IgD-negative memory B cell (primary cell): ENCODE measurements at regions not wholly inside any gene's neighbourhood (a gene's known extent, or its start where the extent isn't known, plus 50 kb on each side); places are given as distances from the start of the nearest gene placed in this dataset.
A peak's percentile ranks its signal among the peaks of the same experiment; 100 is the strongest.

Experiments
- H3K27ac Mint-ChIP-seq, 3 donors: one replicate each; pipeline ENCODE4 v1.8.0; 2020 to 2022; ENCODE audit warnings: mild to moderate bottlenecking in 3 of 3, mixed read lengths in 3 of 3, moderate library complexity in 1 of 3
- H3K27me3 Mint-ChIP-seq: one replicate; pipeline ENCODE4 v1.8.0; 2021; ENCODE audit warnings: mixed read lengths
- H3K36me3 Mint-ChIP-seq: one replicate; pipeline ENCODE4 v1.8.0; 2020; ENCODE audit warnings: mild to moderate bottlenecking, mixed read lengths
- H3K4me1 Mint-ChIP-seq, 3 donors: one replicate each; pipeline ENCODE4 v1.8.0; 2020 to 2022; ENCODE audit warnings: mixed read lengths in 3 of 3, mild to moderate bottlenecking in 1 of 3
- H3K4me3 Mint-ChIP-seq, 4 donors: one replicate each; pipeline ENCODE4 v1.8.0; 2020 to 2022; ENCODE audit warnings: mild to moderate bottlenecking in 4 of 4, mixed read lengths in 4 of 4, moderate library complexity in 3 of 4
- H3K9me3 Mint-ChIP-seq, 3 donors: one replicate each; pipeline ENCODE4 v1.8.0; 2020 to 2021; ENCODE audit warnings: mixed read lengths in 3 of 3, mild to moderate bottlenecking in 1 of 3

GRCh38 chr13:73983109-73983508, 151.1 kb downstream of the KLF12 start:
- Mint-ChIP-seq H3K27ac (no peak overlapping the region), H3K4me1 (peaks cover 19 to 28% (median 24%) of the 10 kb centered on the region in 3 donors), H3K36me3 (peaks cover 6% of the 10 kb centered on the region), H3K4me3 (no peak overlapping the region), H3K9me3 (no peaks in the 10 kb centered on the region), H3K27me3 (no peaks in the 10 kb centered on the region)

GRCh38 chr13:73981595-73981994, 152.6 kb downstream of the KLF12 start:
- peaks cover 8% of the 10 kb centered on the region for H3K36me3 Mint-ChIP-seq
- peaks cover 15 to 24% (median 23%) of the 10 kb centered on the region in 3 donors for H3K4me1 Mint-ChIP-seq
- peaks cover 0 to under 1% (median 0%) of the 10 kb centered on the region in 3 donors for H3K9me3 Mint-ChIP-seq

GRCh38 chr13:73975767-73976166, 158.4 kb downstream of the KLF12 start:
- Mint-ChIP-seq H3K4me3 (peak overlapping the region in 3 of 4 donors; percentile 1 to 34 (median 4)), H3K27ac (peak overlapping the region; percentile 28 to 81 (median 55)), H3K9me3 (peaks cover 4 to 11% (median 6%) of the 10 kb centered on the region in 3 donors), H3K4me1 (peaks cover 35 to 52% (median 46%) of the 10 kb centered on the region in 3 donors), H3K36me3 (peaks cover 11% of the 10 kb centered on the region), H3K27me3 (no peaks in the 10 kb centered on the region)

More at GRCh38 chr13:73981595-73981994, 152.6 kb downstream of the KLF12 start:
- Mint-ChIP-seq H3K27me3 (no peaks in the 10 kb centered on the region), H3K4me3 (no peak overlapping the region), H3K27ac (no peak overlapping the region)

GRCh38 chr13:73974051-73974450, 160.2 kb downstream of the KLF12 start:
- H3K9me3 Mint-ChIP-seq, result peaks cover 4 to 11% (median 6%) of the 10 kb centered on the region in 3 donors
- H3K27me3 Mint-ChIP-seq, result no peaks in the 10 kb centered on the region
- H3K27ac Mint-ChIP-seq, result peak overlapping the region in 1 of 3 donors; percentile 28
- peaks cover 37 to 51% (median 51%) of the 10 kb centered on the region in 3 donors for H3K4me1 Mint-ChIP-seq
- H3K4me3 Mint-ChIP-seq, result no peak overlapping the region
- peaks cover 13% of the 10 kb centered on the region for H3K36me3 Mint-ChIP-seq

- H3K27ac Mint-ChIP-seq, result peak overlapping the region in 1 of 3 donors; percentile 2
- H3K4me3 Mint-ChIP-seq, result peak overlapping the region; percentile 22 to 56 (median 48)
- peaks cover 12% of the 10 kb centered on the region for H3K36me3 Mint-ChIP-seq
- H3K4me1 Mint-ChIP-seq, result peaks cover 40 to 60% (median 53%) of the 10 kb centered on the region in 3 donors
- H3K9me3 Mint-ChIP-seq, result peaks cover 4 to 11% (median 6%) of the 10 kb centered on the region in 3 donors
- H3K27me3 Mint-ChIP-seq, result no peaks in the 10 kb centered on the region
Measured at GRCh38 chr13:73973156-73973555, 161.0 kb downstream of the KLF12 start.

GRCh38 chr13:73972545-73972944, 161.7 kb downstream of the KLF12 start:
- peaks cover 46 to 66% (median 60%) of the 10 kb centered on the region in 3 donors for H3K4me1 Mint-ChIP-seq
- H3K36me3 Mint-ChIP-seq, result peaks cover 12% of the 10 kb centered on the region
- peak overlapping the region in 1 of 3 donors; percentile 7 for H3K27ac Mint-ChIP-seq
- no peaks in the 10 kb centered on the region for H3K27me3 Mint-ChIP-seq
- H3K9me3 Mint-ChIP-seq, result peaks cover 4 to 11% (median 6%) of the 10 kb centered on the region in 3 donors
- peak overlapping the region; percentile 5 to 81 (median 39) for H3K4me3 Mint-ChIP-seq

GRCh38 chr13:73971481-73971880, 162.7 kb downstream of the KLF12 start:
- Mint-ChIP-seq H3K36me3 (peaks cover 9% of the 10 kb centered on the region), H3K27ac (peak overlapping the region; percentile 59 to 97 (median 71)), H3K9me3 (peaks cover 4 to 10% (median 5%) of the 10 kb centered on the region in 3 donors), H3K4me1 (peaks cover 52 to 70% (median 67%) of the 10 kb centered on the region in 3 donors), H3K27me3 (no peaks in the 10 kb centered on the region), H3K4me3 (peak overlapping the region in 2 of 4 donors; percentile 57 to 67)

GRCh38 chr13:73970421-73971055, 163.7 kb downstream of the KLF12 start:
- peaks cover 6% of the 10 kb centered on the region for H3K36me3 Mint-ChIP-seq
- no peak overlapping the region for H3K4me3 Mint-ChIP-seq
- H3K27me3 Mint-ChIP-seq, result no peaks in the 10 kb centered on the region
- H3K27ac Mint-ChIP-seq, result no peak overlapping the region
- peaks cover 48 to 66% (median 62%) of the 10 kb centered on the region in 3 donors for H3K4me1 Mint-ChIP-seq
- H3K9me3 Mint-ChIP-seq, result peaks cover 2 to 8% (median 3%) of the 10 kb centered on the region in 3 donors

GRCh38 chr13:73967397-73968165, 166.6 kb downstream of the KLF12 start:
- no peaks in the 10 kb centered on the region for H3K27me3 Mint-ChIP-seq
- H3K4me1 Mint-ChIP-seq, result peaks cover 41 to 52% (median 51%) of the 10 kb centered on the region in 3 donors
- H3K9me3 Mint-ChIP-seq, result no peaks in the 10 kb centered on the region

GRCh38 chr13:73966331-73966730, 167.9 kb downstream of the KLF12 start:
- H3K27ac Mint-ChIP-seq, result no peak overlapping the region
- peaks cover 0 to 10% (median 2%) of the 10 kb centered on the region in 3 donors for H3K9me3 Mint-ChIP-seq
- H3K27me3 Mint-ChIP-seq, result no peaks in the 10 kb centered on the region
- peaks cover 40 to 53% (median 52%) of the 10 kb centered on the region in 3 donors for H3K4me1 Mint-ChIP-seq
- H3K4me3 Mint-ChIP-seq, result peak overlapping the region in 3 of 4 donors; percentile 20 to 77 (median 56)
- H3K36me3 Mint-ChIP-seq, result peaks cover 9% of the 10 kb centered on the region

More at GRCh38 chr13:73967397-73968165, 166.6 kb downstream of the KLF12 start:
- H3K36me3 Mint-ChIP-seq, result peaks cover 9% of the 10 kb centered on the region
- peak overlapping the region; percentile 33 to 86 (median 43) for H3K27ac Mint-ChIP-seq
- H3K4me3 Mint-ChIP-seq, result peak overlapping the region; percentile 4 to 71 (median 60)

- Mint-ChIP-seq H3K4me3 (peak overlapping the region in 1 of 4 donors; percentile 74), H3K27me3 (no peaks in the 10 kb centered on the region)
Measured at GRCh38 chr13:73962284-73962683, 171.9 kb downstream of the KLF12 start.

GRCh38 chr13:73961181-73961580, 173.0 kb downstream of the KLF12 start:
- no peaks in the 10 kb centered on the region for H3K27me3 Mint-ChIP-seq
- peaks cover 21 to 40% (median 39%) of the 10 kb centered on the region in 3 donors for H3K4me1 Mint-ChIP-seq
- H3K4me3 Mint-ChIP-seq, result peak overlapping the region in 1 of 4 donors; percentile 23
- H3K9me3 Mint-ChIP-seq, result peaks cover 0 to 10% (median 2%) of the 10 kb centered on the region in 3 donors
- H3K36me3 Mint-ChIP-seq, result peaks cover 6% of the 10 kb centered on the region
- H3K27ac Mint-ChIP-seq, result peak overlapping the region in 2 of 3 donors; percentile 12 to 59

More at GRCh38 chr13:73962284-73962683, 171.9 kb downstream of the KLF12 start:
- peaks cover 0 to 10% (median 2%) of the 10 kb centered on the region in 3 donors for H3K9me3 Mint-ChIP-seq
- H3K4me1 Mint-ChIP-seq, result peaks cover 22 to 44% (median 41%) of the 10 kb centered on the region in 3 donors
- no peak overlapping the region for H3K27ac Mint-ChIP-seq
- peaks cover 5% of the 10 kb centered on the region for H3K36me3 Mint-ChIP-seq

GRCh38 chr13:73960474-73960873, 173.7 kb downstream of the KLF12 start:
- Mint-ChIP-seq H3K4me3 (no peak overlapping the region), H3K27ac (no peak overlapping the region), H3K36me3 (peaks cover 6% of the 10 kb centered on the region), H3K4me1 (peaks cover 28 to 47% (median 45%) of the 10 kb centered on the region in 3 donors), H3K9me3 (peaks cover 0 to 10% (median 2%) of the 10 kb centered on the region in 3 donors), H3K27me3 (no peaks in the 10 kb centered on the region)

GRCh38 chr13:73958657-73959397, 175.4 kb downstream of the KLF12 start:
- H3K4me3 Mint-ChIP-seq, result peak overlapping the region in 1 of 4 donors; percentile 74
- no peak overlapping the region for H3K27ac Mint-ChIP-seq
- no peaks in the 10 kb centered on the region for H3K27me3 Mint-ChIP-seq
- H3K36me3 Mint-ChIP-seq, result peaks cover 2% of the 10 kb centered on the region
- peaks cover 23 to 48% (median 45%) of the 10 kb centered on the region in 3 donors for H3K4me1 Mint-ChIP-seq
- peaks cover 0 to 10% (median 3%) of the 10 kb centered on the region in 3 donors for H3K9me3 Mint-ChIP-seq
